ENCODE measurements at regions not wholly inside any gene's neighbourhood (a gene's known extent, or its start where the extent isn't known, plus 50 kb on each side); places are given as distances from the start of the nearest gene placed in this dataset.

- no peak for DNase-seq
- Mint-ChIP-seq H3K4me1 (ENCODE audit: low read depth, unreplicated experiment) (no peaks in the 10 kb centered on the region), H3K9me3 (ENCODE audit: low read depth, unreplicated experiment) (no peaks in the 10 kb centered on the region), H3K27me3 (ENCODE audit: unreplicated experiment) (no peaks in the 10 kb centered on the region), H3K4me3 (ENCODE audit: low read depth, unreplicated experiment) (no peak overlapping the region), H3K36me3 (ENCODE audit: insufficient read depth, unreplicated experiment) (no peaks in the 10 kb centered on the region), H3K27ac (ENCODE audit: unreplicated experiment) (no peak overlapping the region)
- no TSS peak for BruUV-seq (replicated peaks)
- intact Hi-C loops (cut with micrococcal nuclease; ENCODE audit: unreplicated experiment): no loop called here
- CTCF ChIA-PET: no interaction called here
- TF ChIP-seq CTCF (IDR thresholded peaks at IDR 0.05; ENCODE audit: unreplicated experiment): no peak
Measured at GRCh38 chr7:96503597-96503996, 181.7 kb upstream of the SLC25A13 start.

DNA sequence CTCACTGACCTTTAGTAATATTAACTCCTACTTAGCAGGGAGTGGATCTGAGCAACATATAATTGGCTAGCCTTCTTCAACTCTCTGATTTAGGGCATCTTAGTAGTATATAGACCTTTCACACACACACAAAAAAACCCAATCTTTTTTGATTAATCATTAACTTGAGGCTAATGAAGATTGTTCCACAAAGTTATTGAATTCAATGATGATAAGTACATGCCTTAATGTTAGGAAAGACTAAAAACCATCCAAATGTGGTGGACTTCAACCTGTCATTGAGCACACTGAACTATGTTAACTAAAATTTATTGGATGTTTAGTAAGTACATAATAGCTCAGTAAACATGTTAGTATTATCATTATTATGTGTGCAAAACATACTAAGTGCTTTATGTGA is 179.4 kb upstream of the SLC25A13 start:
- Mint-ChIP-seq H3K4me3 (ENCODE audit: low read depth, unreplicated experiment) (no peak overlapping the region), H3K36me3 (ENCODE audit: insufficient read depth, unreplicated experiment) (no peaks in the 10 kb centered on the region), H3K27me3 (ENCODE audit: unreplicated experiment) (no peaks in the 10 kb centered on the region), H3K27ac (ENCODE audit: unreplicated experiment) (no peak overlapping the region), H3K4me1 (ENCODE audit: low read depth, unreplicated experiment) (no peaks in the 10 kb centered on the region), H3K9me3 (ENCODE audit: low read depth, unreplicated experiment) (no peaks in the 10 kb centered on the region)
- no peak for TF ChIP-seq CTCF (IDR thresholded peaks at IDR 0.05; ENCODE audit: unreplicated experiment)
- CTCF ChIA-PET: no interaction called here
- DNase-seq: no peak
- intact Hi-C loops (cut with micrococcal nuclease; ENCODE audit: unreplicated experiment): no loop called here
- no TSS peak for BruUV-seq (replicated peaks)

- BruUV-seq (replicated peaks): no TSS peak
- intact Hi-C loops (cut with micrococcal nuclease; ENCODE audit: unreplicated experiment): no loop called here
- no peak for DNase-seq
- no peaks in the 10 kb centered on the region for H3K9me3 Mint-ChIP-seq (ENCODE audit: low read depth, unreplicated experiment)
- TF ChIP-seq CTCF (IDR thresholded peaks at IDR 0.05; ENCODE audit: unreplicated experiment): no peak
- no peaks in the 10 kb centered on the region for H3K27me3 Mint-ChIP-seq (ENCODE audit: unreplicated experiment)
- no peak overlapping the region for H3K27ac Mint-ChIP-seq (ENCODE audit: unreplicated experiment)
- H3K4me3 Mint-ChIP-seq (ENCODE audit: low read depth, unreplicated experiment): no peak overlapping the region
- CTCF ChIA-PET: no interaction called here
- H3K4me1 Mint-ChIP-seq (ENCODE audit: low read depth, unreplicated experiment): no peaks in the 10 kb centered on the region
- H3K36me3 Mint-ChIP-seq (ENCODE audit: insufficient read depth, unreplicated experiment): no peaks in the 10 kb centered on the region
Measured at GRCh38 chr7:96499532-96499931, 177.6 kb upstream of the SLC25A13 start.

DNA sequence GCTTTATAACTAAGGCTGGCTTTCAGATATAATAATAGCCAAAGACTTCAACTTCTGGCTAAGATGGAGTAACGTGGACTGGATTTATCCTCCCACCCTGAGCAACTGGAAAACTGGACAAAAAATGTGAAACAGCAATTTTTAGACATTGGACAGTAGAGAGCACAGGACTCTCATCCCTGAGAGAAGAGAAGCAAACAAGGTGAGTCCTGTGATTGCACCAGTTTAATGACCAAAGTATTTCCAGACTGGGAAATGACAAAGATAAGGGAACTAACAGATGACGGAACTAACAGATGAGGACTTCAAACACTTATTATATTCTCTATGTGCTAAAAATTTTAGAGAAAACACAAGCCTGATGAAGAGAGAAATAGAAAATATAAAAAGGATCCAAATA is 175.7 kb upstream of the SLC25A13 start:
- intact Hi-C loops (cut with micrococcal nuclease; ENCODE audit: unreplicated experiment): no loop called here
- Mint-ChIP-seq H3K27me3 (ENCODE audit: unreplicated experiment) (no peaks in the 10 kb centered on the region), H3K4me3 (ENCODE audit: low read depth, unreplicated experiment) (no peak overlapping the region), H3K36me3 (ENCODE audit: insufficient read depth, unreplicated experiment) (no peaks in the 10 kb centered on the region), H3K9me3 (ENCODE audit: low read depth, unreplicated experiment) (no peaks in the 10 kb centered on the region), H3K27ac (ENCODE audit: unreplicated experiment) (no peak overlapping the region), H3K4me1 (ENCODE audit: low read depth, unreplicated experiment) (no peaks in the 10 kb centered on the region)
- no peak for TF ChIP-seq CTCF (IDR thresholded peaks at IDR 0.05; ENCODE audit: unreplicated experiment)
- no peak for DNase-seq
- no TSS peak for BruUV-seq (replicated peaks)
- CTCF ChIA-PET: no interaction called here

DNA sequence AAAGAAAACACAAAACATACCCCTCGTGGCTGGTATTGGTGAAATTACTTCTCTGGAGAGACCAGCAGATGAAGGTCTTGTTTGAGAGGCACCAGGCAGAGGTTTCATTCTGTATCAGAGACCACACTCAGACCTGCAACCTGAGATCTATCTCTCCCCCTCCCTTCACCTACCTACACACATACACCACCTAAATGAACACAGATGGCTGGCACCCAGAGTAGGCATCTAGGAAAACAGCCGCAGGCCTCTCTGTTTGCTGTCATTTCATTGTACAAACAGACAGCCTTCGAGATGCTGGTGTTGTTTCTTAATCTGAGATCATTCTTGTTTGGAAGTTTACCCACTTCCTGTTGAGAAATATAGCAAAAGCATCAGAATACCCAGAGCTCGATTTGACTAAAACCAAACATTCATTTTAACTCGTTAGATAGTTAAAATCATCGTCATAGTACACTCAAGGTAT is 173.9 kb upstream of the SLC25A13 start:
- no TSS peak for BruUV-seq (replicated peaks)

More for the DNA sequence above, 173.9 kb upstream of the SLC25A13 start:
- Mint-ChIP-seq H3K4me3 (ENCODE audit: low read depth, unreplicated experiment) (no peak overlapping the region), H3K27me3 (ENCODE audit: unreplicated experiment) (no peaks in the 10 kb centered on the region), H3K9me3 (ENCODE audit: low read depth, unreplicated experiment) (no peaks in the 10 kb centered on the region), H3K36me3 (ENCODE audit: insufficient read depth, unreplicated experiment) (no peaks in the 10 kb centered on the region), H3K27ac (ENCODE audit: unreplicated experiment) (no peak overlapping the region), H3K4me1 (ENCODE audit: low read depth, unreplicated experiment) (no peaks in the 10 kb centered on the region)
- no peak for TF ChIP-seq CTCF (IDR thresholded peaks at IDR 0.05; ENCODE audit: unreplicated experiment)
- CTCF ChIA-PET: no interaction called here
- intact Hi-C loops (cut with micrococcal nuclease; ENCODE audit: unreplicated experiment): no loop called here
- no peak for DNase-seq

Data from Calu3 (cell line).